DMS114 treated with DMSO at 0.1 percent for 48 hours (cell line): ENCODE measurements at regions not wholly inside any gene's neighbourhood (a gene's known extent, or its start where the extent isn't known, plus 50 kb on each side); places are given as distances from the start of the nearest gene placed in this dataset.

Experiments used
- DNase-seq: peaks from one replicate; lab custom pipeline; 2025; ENCODE audit not compliant: unreplicated experiment; lab: John Stamatoyannopoulos, UW

DNA sequence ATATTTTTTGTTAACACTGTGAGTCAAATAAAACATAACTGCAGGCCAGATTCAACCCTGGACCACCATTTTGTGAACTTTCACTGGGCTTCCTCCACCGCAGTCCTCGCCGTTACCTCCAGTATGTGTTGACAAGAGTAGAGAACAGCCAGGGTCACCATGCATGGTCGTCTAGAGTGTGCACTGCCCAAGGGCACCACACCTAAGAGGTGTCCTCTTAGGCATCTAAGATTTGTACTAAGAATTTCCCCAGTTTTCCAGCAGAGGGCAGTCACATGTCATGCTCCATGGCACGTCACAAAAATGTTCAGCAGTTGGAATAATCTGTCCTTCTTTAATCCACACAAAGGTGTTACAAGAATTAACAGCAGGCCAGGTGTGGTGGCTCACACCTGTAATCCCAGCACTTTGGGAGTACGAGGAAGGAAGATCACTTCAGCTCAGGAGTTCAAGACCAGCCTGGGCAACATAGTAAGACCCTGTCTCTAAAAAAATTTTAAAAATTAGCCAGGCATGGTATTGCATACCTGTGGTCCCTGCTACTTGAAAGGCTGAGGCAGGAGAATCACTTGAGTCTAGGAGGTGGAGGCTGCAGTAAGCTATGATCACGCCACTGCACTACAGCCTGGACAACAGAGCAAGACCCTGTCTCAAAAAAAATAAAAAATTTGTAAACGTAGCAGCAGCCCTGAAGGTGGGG, 71.2 kb upstream of the FOXK1 start:
- DNase-seq = peak; percentile 58

DNA sequence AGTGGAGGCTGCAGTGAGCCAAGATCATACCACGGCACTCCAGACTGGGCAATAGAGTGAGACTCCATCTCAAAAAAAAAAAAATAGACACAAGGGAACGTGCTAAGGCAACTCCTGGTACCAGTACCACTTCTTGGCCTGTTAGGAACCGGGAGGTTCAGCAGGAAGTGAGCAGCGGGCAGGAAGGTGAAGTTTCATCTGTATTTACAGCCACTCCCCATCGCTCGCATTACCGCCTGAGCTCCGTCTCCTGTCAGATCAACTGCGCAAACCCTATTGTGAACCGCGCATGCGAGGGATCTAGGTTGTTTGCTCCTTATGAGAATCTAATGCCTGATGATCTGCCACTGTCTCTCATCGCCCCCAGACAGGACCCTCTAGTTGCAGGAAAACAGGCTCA, 69.9 kb upstream of the FOXK1 start:
- DNase-seq = no peak

DNA sequence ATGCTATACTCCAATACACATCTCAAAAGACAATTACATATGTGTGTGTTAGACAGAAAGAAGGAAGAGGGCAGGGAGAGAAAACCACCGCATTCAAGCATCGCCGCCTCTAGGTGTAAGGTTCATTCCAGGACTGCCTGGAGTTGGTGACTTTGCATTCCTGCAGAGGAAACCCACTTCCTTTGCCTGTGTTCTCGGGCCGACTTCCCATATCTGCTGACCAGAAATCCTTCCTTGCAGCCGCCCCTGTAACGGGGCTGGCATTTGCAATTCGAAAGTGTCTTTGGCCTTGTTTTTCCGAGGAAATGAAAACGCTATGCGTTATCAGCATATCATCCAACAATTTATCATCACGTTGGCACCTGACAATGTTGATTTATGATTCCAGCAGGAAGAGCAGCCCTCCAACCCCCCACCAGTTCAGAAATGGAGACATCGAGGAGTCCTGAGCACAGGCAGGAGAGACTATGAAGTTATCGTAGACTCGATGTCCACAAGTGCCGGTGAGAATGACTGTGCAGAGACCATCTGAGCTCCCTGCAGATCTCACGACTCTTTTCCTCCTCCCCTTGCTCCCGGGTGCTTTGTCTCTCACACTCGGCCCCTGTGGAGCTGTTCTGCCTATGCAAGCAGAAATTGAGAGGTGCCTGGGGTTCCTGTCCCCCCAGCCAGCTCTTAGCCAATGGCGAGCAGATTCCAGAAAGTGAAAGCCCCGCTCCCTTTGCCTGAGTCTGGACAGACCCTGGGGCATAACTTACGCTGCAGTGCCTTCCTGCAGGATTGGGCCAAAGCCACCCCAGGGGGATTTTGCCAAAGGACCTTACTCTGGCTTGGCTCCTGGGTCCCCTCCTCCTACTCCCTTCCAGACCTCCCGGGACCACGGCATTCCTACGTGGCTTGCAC, 68.9 kb upstream of the FOXK1 start:
- no peak for DNase-seq

DNA sequence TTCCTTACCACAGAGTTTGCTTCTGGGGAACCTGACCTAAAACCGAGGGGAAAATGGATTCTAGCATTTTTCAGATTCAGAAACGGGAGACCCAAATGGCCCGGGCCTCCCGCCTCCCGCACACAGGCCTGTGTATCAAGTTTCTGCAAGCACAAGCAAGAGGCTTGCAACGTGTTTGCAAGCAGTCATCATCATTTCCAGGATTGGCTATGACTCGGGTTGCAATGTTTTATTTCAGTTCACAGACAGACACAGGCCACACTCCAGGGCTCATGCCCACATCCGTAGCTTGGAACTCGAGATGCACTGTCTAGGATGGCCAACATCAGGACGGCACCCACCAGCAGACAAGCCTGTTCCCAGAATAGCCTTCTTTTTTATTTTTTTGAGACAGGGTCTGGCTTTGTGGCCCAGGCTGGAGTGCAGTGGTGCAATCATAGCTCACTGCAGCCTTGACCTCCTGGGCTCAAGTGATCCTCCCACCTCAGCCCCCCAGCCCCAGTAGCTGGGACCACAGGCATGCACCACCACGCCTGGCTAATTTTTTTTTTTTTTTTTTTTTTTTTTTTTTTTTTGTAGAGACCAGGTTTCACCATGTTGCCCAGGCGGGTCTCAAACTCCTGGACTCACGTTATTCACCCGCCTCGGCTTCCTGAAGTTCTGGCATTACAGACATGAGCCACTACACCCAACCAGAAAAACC, 68.1 kb upstream of the FOXK1 start:
- no peak for DNase-seq

DNA sequence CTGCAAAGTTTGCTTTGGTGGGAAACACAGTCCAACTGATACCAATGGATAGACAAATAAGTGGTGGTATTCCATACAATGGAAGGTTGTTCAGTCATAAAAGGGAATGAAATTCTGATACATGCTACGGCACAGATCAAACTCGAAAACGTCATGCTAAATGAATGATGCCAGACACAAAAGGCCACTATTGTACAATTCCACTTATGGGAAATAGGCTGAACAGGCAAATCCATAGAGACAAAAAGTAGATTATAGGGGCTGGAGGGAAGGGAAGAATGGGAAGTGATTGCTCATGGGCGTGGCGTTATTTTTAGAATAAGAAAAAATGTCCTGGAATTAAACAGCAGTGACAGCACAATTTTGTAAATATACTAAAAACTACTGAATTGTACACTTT, 66.0 kb upstream of the FOXK1 start:
- DNase-seq = no peak

DNA sequence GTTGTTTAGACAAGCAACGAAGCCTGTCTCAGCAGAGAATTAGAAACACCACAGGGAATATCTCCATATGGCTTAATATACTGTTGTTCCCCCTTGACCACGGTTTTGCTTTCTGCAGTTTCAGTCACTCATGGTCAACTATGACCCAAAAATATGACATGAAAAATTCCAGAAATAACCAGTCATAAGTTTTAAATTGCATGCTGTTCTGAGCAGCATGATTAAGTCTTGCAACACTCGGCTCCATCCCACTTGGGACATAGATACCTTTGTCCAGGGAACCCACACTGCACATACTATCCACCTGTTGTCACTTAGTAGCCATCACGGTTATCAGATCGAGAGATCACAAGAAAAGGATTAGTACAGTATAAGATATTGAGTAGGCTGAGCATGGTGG, 60.7 kb upstream of the FOXK1 start:
- DNase-seq = no peak

DNA sequence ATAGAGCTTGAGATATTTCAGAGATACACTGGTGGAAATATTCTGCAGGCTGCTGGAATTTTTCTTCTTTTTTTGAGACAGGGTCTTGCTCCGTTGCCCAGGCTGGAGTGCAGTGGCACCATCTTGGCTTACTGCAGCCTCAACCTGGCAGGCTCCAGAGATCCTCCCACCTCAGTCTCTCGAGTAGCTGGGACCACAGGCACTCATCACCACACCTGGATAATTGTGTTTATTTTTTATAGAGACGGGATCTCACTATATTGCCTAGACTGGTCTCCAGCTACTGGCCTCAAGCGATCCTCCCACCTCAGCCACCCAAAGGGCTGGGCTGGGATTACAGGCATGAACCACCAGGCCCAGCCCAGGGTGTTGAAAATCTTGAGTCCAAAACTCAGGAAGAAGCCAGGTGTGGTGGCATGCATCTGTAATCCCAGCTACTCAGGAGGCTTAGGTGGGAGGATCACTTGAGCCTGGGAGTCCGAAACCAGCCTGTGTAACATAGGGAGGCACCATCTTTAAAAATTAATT, 55.7 kb upstream of the FOXK1 start:
- DNase-seq = no peak

DNA sequence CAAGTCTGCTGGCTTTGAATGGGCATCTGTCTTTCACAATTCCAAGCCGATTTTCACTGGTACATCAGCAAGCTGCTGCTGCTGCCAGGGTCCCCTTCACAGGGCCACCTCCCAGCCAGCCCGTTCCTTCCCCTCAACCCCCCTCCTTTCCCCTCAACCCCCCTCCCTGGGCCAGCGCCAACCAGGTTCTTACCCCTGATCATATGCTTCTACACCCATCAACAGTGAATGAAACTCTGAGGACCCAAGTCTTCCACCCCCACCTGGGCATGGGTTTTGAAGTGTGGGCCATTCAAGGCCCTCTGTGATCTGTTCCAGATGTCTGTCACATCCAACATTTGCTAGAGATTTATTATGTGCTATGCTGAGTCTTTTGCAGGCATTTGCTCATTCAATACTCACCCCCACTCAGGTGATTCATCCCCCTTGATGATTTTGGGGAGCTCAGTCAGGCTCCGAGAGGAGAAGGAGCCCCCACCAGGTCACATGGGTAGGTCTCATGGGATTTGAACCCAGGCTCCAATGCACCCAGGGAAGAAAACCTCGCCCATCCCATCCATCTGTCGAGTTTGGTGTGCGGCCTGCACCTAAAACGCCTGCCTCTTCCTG, 52.7 kb upstream of the FOXK1 start:
- no peak for DNase-seq

DNA sequence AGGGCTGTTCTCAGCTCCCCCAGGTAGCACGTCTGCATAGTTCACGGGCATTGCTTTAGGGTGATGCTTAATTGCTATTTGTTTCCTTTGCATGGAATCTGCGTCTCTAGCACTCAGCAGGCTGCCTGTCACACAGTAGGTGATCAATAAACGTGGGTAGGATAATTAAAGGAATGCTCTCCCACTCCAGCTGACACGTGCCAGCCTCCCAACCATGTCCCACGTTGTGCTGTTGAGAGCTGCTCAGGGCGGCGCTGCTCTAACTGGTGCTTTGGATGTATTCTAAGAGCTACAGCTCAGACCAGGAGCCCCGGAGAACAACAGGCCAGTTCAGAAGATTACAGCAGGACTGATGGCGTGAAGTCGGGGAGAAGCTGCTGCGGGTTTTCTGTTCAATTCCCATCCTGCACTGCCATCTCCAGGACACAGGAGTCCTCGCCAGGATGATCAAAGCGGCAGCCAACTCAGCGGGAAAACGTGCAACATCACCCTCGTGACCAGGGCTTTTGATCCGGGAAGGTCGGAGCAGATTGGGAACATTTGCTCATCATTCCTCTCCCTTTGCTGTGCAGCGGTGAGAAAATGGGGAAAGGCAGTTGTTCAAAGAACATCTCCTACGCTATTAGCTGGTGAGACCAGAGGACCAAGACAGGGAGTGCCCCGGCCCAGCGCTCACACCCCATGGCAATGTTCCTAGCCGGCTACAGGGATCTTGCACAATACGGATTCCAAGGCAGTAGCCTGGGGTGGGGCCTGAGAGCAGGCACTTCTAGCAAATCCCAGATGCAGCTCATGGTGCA, 50.5 kb upstream of the FOXK1 start:
- DNase-seq = peak; percentile 85
